Calu3 (cell line): ENCODE measurements at regions not wholly inside any gene's neighbourhood (a gene's known extent, or its start where the extent isn't known, plus 50 kb on each side); places are given as distances from the start of the nearest gene placed in this dataset.
A peak's percentile ranks its signal among the peaks of the same experiment; 100 is the strongest.

Experiments
- BruUV-seq: library from RNA; stranded (reverse); fragments of 400-500 nt; replicated peaks from 2 replicates; lab custom pipeline; 2021; lab: Mats Ljungman, UMichigan
- CTCF ChIA-PET: fragments of 300-600 bp; sonication (Branson Sonifier 250); formaldehyde crosslinking; loops from one replicate; lab custom pipeline; 2022; ENCODE audit warnings: antibody characterized with exemption; lab: Charles Lee
- DNase-seq: peaks from one replicate; pipeline ENCODE4 v3.0.0; 2022
- H3K27ac Mint-ChIP-seq: one replicate; pipeline ENCODE4 v1.8.0; 2022; ENCODE audit warnings: mixed read lengths; ENCODE audit not compliant: unreplicated experiment
- H3K27me3 Mint-ChIP-seq: one replicate; pipeline ENCODE4 v1.8.0; 2022; ENCODE audit warnings: mixed read lengths; ENCODE audit not compliant: unreplicated experiment
- H3K36me3 Mint-ChIP-seq: one replicate; pipeline ENCODE4 v1.8.0; 2022; ENCODE audit warnings: mild to moderate bottlenecking, moderate library complexity, mixed read lengths; ENCODE audit not compliant: insufficient read depth, unreplicated experiment
- H3K4me1 Mint-ChIP-seq: one replicate; pipeline ENCODE4 v1.8.0; 2022; ENCODE audit warnings: mild to moderate bottlenecking, low read depth, mixed read lengths; ENCODE audit not compliant: unreplicated experiment
- H3K4me3 Mint-ChIP-seq: one replicate; pipeline ENCODE4 v1.8.0; 2022; ENCODE audit warnings: mild to moderate bottlenecking, low read depth, moderate library complexity, mixed read lengths; ENCODE audit not compliant: unreplicated experiment
- H3K9me3 Mint-ChIP-seq: one replicate; pipeline ENCODE4 v1.8.0; 2022; ENCODE audit warnings: low read depth, mixed read lengths; ENCODE audit not compliant: unreplicated experiment
- CTCF ChIP-seq: fragments of 200-600 bp; IDR thresholded peaks from one replicate; pipeline ENCODE4 v1.8.0; 2022; ENCODE audit warnings: antibody characterized with exemption; ENCODE audit not compliant: unreplicated experiment
- intact Hi-C: fragments of 100-400 bp; cut with micrococcal nuclease; formaldehyde crosslinking; loops from one replicate; pipeline ENCODE4 v1.10.0; 2022; ENCODE audit not compliant: unreplicated experiment

- no TSS peak for BruUV-seq
- peaks cover 11% of the 10 kb centered on the region for H3K4me1 Mint-ChIP-seq
- intact Hi-C loops: no loop called here
- H3K27ac Mint-ChIP-seq: no peak overlapping the region
- no peak for TF ChIP-seq CTCF
- peaks cover 8% of the 10 kb centered on the region for H3K9me3 Mint-ChIP-seq
- H3K27me3 Mint-ChIP-seq: no peaks in the 10 kb centered on the region
- DNase-seq: no peak
- no peaks in the 10 kb centered on the region for H3K36me3 Mint-ChIP-seq
- no peak overlapping the region for H3K4me3 Mint-ChIP-seq
- CTCF ChIA-PET: interaction anchor here (0.6 kb wide), 3 partner anchors 335 to 1918 kb away, joined by 3 to 6 read pairs (median 5); no protein-coding TSS in a partner anchor
Observed at GRCh38 chr4:184932343-184932742, 85.9 kb upstream of the HELT start.

GRCh38 chr4:184933311-184933710, 85.0 kb upstream of the HELT start:
- intact Hi-C loops: no loop called here
- DNase-seq: no peak
- Mint-ChIP-seq H3K36me3 (no peaks in the 10 kb centered on the region), H3K27me3 (no peaks in the 10 kb centered on the region), H3K4me3 (no peak overlapping the region), H3K4me1 (peaks cover 11% of the 10 kb centered on the region), H3K9me3 (peaks cover 5% of the 10 kb centered on the region), H3K27ac (no peak overlapping the region)
- CTCF ChIA-PET: interaction anchor here (0.6 kb wide), 1 partner anchor 13 kb away, joined by 7 read pairs; no protein-coding TSS in a partner anchor
- no TSS peak for BruUV-seq
- TF ChIP-seq CTCF: no peak

- CTCF ChIA-PET: no interaction called here
- peaks cover 11% of the 10 kb centered on the region for H3K4me1 Mint-ChIP-seq
- H3K4me3 Mint-ChIP-seq: no peak overlapping the region
- no peaks in the 10 kb centered on the region for H3K36me3 Mint-ChIP-seq
- intact Hi-C loops: no loop called here
- BruUV-seq: no TSS peak
- H3K9me3 Mint-ChIP-seq: peaks cover 2% of the 10 kb centered on the region
- DNase-seq: no peak
- H3K27ac Mint-ChIP-seq: no peak overlapping the region
- no peaks in the 10 kb centered on the region for H3K27me3 Mint-ChIP-seq
- TF ChIP-seq CTCF: no peak
Observed at GRCh38 chr4:184934184-184934583, 84.1 kb upstream of the HELT start.

GRCh38 chr4:184934961-184935360, 83.3 kb upstream of the HELT start:
- no peak for TF ChIP-seq CTCF
- Mint-ChIP-seq H3K9me3 (peaks cover 2% of the 10 kb centered on the region), H3K36me3 (no peaks in the 10 kb centered on the region), H3K27ac (no peak overlapping the region), H3K4me3 (no peak overlapping the region), H3K4me1 (peaks cover 11% of the 10 kb centered on the region), H3K27me3 (no peaks in the 10 kb centered on the region)
- CTCF ChIA-PET: no interaction called here
- intact Hi-C loops: no loop called here
- no TSS peak for BruUV-seq
- peak; percentile 9 for DNase-seq
